ENCODE measurements at regions not wholly inside any gene's neighbourhood (a gene's known extent, or its start where the extent isn't known, plus 50 kb on each side); places are given as distances from the start of the nearest gene placed in this dataset.

DNA sequence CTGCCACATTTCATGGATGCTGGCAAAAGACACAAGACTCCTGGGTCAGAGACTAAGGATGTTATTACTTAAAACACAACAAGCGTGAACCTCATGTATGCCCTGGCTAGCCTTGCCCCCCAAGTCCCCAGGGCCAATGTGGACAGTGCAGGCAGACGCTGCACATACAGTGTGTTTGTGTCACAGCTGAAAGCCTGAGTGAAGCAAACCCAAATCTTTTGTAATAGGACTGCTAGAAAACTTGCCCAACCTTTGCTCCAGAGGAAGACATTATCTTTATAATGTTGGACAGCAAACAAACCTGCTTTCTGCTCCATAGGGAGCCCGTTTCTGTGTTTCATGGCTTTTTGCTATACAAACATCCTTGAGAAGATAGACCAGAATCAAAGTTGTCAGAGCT, 282.0 kb upstream of the RORA start:
- TF ChIP-seq, protein P1, sequence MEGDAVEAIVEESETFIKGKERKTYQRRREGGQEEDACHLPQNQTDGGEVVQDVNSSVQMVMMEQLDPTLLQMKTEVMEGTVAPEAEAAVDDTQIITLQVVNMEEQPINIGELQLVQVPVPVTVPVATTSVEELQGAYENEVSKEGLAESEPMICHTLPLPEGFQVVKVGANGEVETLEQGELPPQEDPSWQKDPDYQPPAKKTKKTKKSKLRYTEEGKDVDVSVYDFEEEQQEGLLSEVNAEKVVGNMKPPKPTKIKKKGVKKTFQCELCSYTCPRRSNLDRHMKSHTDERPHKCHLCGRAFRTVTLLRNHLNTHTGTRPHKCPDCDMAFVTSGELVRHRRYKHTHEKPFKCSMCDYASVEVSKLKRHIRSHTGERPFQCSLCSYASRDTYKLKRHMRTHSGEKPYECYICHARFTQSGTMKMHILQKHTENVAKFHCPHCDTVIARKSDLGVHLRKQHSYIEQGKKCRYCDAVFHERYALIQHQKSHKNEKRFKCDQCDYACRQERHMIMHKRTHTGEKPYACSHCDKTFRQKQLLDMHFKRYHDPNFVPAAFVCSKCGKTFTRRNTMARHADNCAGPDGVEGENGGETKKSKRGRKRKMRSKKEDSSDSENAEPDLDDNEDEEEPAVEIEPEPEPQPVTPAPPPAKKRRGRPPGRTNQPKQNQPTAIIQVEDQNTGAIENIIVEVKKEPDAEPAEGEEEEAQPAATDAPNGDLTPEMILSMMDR (optimal IDR thresholded peaks at IDR 0.05 in 1 of 3, IDR thresholded peaks at IDR 0.05 in 1 of 3, conservative IDR thresholded peaks at IDR 0.05 in 1 of 3; ENCODE audit: extremely low read depth in 1 of 3, insufficient read depth in 2 of 3, low read length in 3 of 3), result no peak
- TF ChIP-seq EZH2 (IDR thresholded peaks at IDR 0.05; ENCODE audit: low read length), result no peak

Measured in keratinocyte (primary cell).